ENCODE measurements at regions not wholly inside any gene's neighbourhood (a gene's known extent, or its start where the extent isn't known, plus 50 kb on each side); places are given as distances from the start of the nearest gene placed in this dataset.
"Not testable (repeated sequence)": the region's sequence is repeated elsewhere in the genome, so short reads cannot be mapped to it uniquely, and the experiment has no call there.

DNA sequence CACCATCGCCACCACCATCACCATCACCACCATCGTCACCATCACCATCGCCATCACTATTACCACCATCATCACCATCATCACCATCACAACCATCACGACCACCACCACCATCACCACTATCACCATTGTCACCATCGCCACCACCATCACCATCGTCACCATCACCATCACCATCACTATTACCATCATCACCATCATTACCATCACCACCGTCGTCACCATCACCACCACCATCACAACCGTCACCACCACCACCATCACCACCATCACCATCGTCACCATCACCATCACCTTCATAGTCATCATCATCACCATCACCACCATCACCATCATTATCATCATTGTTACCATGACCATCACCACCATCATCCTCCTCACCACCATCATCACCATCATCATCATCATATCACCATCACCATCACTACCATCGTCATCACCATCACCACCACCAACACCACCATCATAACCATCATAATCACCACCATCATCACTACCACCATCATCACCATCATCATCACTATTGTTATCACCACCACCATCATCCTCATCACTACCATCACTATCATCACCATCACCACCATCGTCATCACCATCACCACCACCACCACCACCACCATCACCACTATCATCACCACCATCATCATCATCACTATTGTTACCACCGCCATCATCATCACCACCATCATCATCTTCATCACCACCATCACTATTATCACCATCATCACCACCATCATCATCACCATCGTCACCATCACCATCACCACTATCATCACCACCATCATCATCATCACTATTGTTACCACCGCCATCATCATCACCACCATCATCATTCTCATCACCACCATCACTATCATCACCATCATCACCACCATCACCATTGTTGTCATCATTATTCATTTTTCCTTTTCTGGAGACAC, 51.5 kb upstream of the ZNF469 start:
- H3K4me3 ChIP-seq, result no peak overlapping the region
- H3K4me2 ChIP-seq, result no peak overlapping the region
- H3K36me3 ChIP-seq, result no peaks in the 10 kb centered on the region
- no peaks in the 10 kb centered on the region for H4K20me1 ChIP-seq
- H3K27me3 ChIP-seq, result no peaks in the 10 kb centered on the region
- TF ChIP-seq Cebpa-rat (IDR thresholded peaks at IDR 0.05), result no peak
- H3K9ac ChIP-seq, result no peak overlapping the region
- no peak overlapping the region for H3K27ac ChIP-seq
- H3K9me3 ChIP-seq, result no peaks in the 10 kb centered on the region
- H3K4me1 ChIP-seq, result peaks cover 31% of the 10 kb centered on the region

DNA sequence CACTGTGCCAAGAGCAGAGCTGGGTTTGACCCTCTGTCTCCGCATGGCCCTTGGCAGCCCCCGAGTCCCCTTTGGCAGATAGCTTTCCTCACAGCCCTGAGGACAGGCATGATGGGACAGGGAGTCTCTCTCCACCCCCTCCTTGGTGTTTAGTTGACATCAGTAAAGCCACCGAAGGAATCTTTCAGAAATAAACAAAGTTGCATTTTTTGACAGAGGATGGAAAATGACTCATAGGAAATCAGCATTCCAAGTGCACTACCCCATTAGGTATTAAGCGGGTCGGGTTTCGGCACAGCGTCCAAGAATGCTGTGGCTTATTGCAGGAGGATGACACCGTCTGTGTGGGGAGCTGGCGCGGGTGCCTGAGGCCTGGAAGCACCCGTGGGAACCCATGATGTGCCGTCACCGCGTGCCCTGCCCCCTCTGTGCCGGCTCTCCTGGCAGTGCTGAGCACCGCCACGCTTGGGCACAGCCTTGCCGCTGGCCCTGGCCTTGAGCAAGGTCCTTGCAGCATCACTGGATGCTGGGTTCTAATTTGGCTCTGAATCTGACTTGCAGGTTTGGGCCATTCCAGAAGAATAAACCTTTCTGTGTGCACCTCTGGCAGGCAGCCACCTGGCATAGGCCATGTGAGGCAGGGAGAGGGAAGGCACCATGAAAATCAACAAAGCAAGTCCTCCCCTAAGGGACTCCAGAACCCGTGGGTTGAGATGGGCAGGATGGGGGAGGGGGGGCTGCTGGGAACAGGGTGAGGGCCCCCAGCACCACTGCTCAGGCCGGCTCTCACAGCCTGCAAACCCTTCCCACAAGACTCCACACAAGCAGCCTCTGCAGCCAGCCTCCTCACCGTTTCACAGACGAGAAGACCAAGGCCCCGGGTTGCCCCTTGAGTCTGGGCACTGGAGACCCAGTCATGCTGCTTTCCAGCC, 50.5 kb upstream of the ZNF469 start:
- Histone ChIP-seq H3K4me1 (peaks cover 31% of the 10 kb centered on the region), H3K4me2 (peak overlapping the region; percentile 57), H3K27ac (no peak overlapping the region), H3K36me3 (no peaks in the 10 kb centered on the region), H3K4me3 (no peak overlapping the region), H3K9ac (no peak overlapping the region), H3K9me3 (no peaks in the 10 kb centered on the region; the same call in 1 of the 2 replicates), H4K20me1 (no peaks in the 10 kb centered on the region), H3K27me3 (no peaks in the 10 kb centered on the region)
- TF ChIP-seq Cebpa-rat (IDR thresholded peaks at IDR 0.05), result no peak

DNA sequence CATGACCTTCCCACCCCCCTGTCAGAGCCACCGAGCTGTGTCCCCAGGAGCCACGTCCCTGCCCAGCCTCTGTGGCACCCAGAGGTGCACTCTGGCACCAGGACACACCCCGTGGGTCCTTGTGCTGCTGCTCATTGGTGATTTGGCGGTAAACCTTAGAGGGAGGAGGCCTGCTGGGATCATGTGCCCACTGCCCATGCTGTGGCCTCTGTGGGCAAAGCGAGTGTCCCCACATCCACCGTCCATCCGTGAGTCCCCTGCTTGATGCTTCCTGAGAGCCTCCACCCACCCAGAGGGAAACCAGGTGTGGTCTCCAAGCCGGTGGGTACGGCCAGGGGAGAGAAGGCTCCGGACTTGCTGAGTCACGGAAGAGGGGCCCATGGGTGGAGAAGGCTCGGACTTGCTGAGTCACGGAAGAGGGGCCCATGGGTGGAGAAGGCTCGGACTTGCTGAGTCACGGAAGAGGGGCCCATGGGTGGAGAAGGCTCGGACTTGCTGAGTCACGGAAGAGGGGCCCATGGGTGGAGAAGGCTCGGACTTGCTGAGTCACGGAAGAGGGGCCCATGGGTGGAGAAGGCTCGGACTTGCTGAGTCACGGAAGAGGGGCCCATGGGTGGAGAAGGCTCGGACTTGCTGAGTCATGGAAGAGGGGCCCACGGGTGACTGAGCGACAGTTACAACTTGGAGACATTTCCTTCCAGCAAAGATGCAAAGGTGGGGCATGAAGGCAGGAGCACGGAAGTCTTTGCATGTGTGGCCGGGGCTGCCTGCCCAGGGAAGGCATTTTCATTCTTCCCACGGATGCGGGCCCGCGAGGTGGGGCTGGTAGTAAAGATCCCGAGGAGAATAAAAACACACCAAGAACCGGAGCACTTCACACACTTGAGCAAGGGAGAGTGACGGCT, 49.6 kb upstream of the ZNF469 start:
- not testable (repeated sequence) for H3K4me3 ChIP-seq, H3K36me3 ChIP-seq, H3K27ac ChIP-seq, H3K27me3 ChIP-seq, H3K9me3 ChIP-seq, H4K20me1 ChIP-seq, H3K9ac ChIP-seq
- H3K4me1 ChIP-seq, result peaks cover 31% of the 10 kb centered on the region
- H3K4me2 ChIP-seq, result peak overlapping the region; percentile 57
